ENCODE measurements at regions not wholly inside any gene's neighbourhood (a gene's known extent, or its start where the extent isn't known, plus 50 kb on each side); places are given as distances from the start of the nearest gene placed in this dataset.

- CTCF ChIA-PET = no interaction called here
- TF ChIP-seq PBX3 (IDR thresholded peaks at IDR 0.05) (no peak), ZBTB33 (IDR thresholded peaks at IDR 0.05; ENCODE audit: borderline replicate concordance, low read depth) (no peak), REST (IDR thresholded peaks at IDR 0.05; ENCODE audit: low read depth, low read length) (no peak), POLR2AphosphoS5 (IDR thresholded peaks at IDR 0.05; ENCODE audit: low read depth, low read length) (no peak), FOSL2 (IDR thresholded peaks at IDR 0.05; ENCODE audit: borderline replicate concordance, low read depth) (no peak), NFIC (IDR thresholded peaks at IDR 0.05; ENCODE audit: borderline replicate concordance) (no peak), SIN3A (IDR thresholded peaks at IDR 0.05; ENCODE audit: borderline replicate concordance, low read depth, low read length) (no peak), RXRA (IDR thresholded peaks at IDR 0.05; ENCODE audit: borderline replicate concordance, low read depth) (no peak), YY1 (IDR thresholded peaks at IDR 0.05; ENCODE audit: low read depth) (no peak), ELF1 (IDR thresholded peaks at IDR 0.05) (no peak), CTCF (IDR thresholded peaks at IDR 0.05) (no peak), IRF3 (IDR thresholded peaks at IDR 0.05; ENCODE audit: low read depth, low read length) (no peak), GABPA (IDR thresholded peaks at IDR 0.05; ENCODE audit: low read depth) (no peak), FOXM1 (IDR thresholded peaks at IDR 0.05; ENCODE audit: low read depth) (no peak), CHD2 (IDR thresholded peaks at IDR 0.05; ENCODE audit: low read length, partially characterized antibody) (no peak), FOXJ3 (CRISPR knock-in tag; IDR thresholded peaks at IDR 0.05) (no peak)
- Histone ChIP-seq H3K27me3 (ENCODE audit: insufficient read depth) (no peaks in the 10 kb centered on the region), H3K27ac (ENCODE audit: low read depth in 2 of 2, low read length in 1 of 2) (no peak overlapping the region), H2AFZ (ENCODE audit: low read depth) (no peak overlapping the region), H3K9me3 (0 out of 2 replicates have a peak, but pooled peaks cover 3% of the 10 kb centered on the region), H3K4me2 (no peak overlapping the region), H3F3A (replicated peaks; ENCODE audit: insufficient read depth) (no peaks in the 10 kb centered on the region), H3K9me2 (no peaks in the 10 kb centered on the region), H3K36me3 (replicated peaks in 1 of 2; ENCODE audit: control insufficient read depth in 1 of 2, insufficient read depth in 2 of 2, low read length in 1 of 2) (no peaks in the 10 kb centered on the region), H3K79me2 (ENCODE audit: insufficient read depth) (no peaks in the 10 kb centered on the region), H3K9ac (no peak overlapping the region), H3K4me1 (ENCODE audit: control insufficient read depth in 1 of 2, insufficient read depth in 2 of 2, low read depth in 1 of 2, low read length in 1 of 2) (no peaks in the 10 kb centered on the region), H4K20me1 (ENCODE audit: insufficient read depth) (no peaks in the 10 kb centered on the region), H3K4me3 (ENCODE audit: low read depth in 2 of 2, low read length in 1 of 2) (no peak overlapping the region)
- 56% methylated on average over 5 of the region's 6 CpGs for WGBS (ENCODE audit: low lambda C conversion rate)
- POLR2A ChIA-PET = no interaction called here
- DNase-seq = no peak
Observed at GRCh38 chr5:15056988-15057592, 185.5 kb upstream of the ANKH start.

Data from SK-N-SH (cell line).